ENCODE measurements at regions not wholly inside any gene's neighbourhood (a gene's known extent, or its start where the extent isn't known, plus 50 kb on each side); places are given as distances from the start of the nearest gene placed in this dataset.

DNA sequence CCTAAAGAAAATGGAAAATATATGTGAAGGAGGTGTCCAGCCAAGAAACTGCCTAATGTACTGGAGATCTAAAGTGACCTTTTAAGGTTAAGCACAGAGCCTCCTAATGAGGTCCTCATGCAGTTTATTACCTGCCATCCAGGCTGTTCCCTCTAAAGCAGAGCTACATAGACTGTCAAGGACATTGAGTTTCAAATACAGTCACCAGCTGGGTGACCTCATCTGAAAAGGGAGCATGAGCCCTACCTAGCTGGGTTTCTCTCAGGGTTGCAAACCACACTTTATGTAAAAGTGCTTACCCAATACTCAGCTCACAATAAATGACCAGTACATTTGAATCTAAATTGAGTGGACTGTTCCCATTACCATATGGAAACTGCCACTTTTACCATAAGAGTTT, 65.4 kb upstream of the CTNNA2 start (continued):
- no peak for TF ChIP-seq JUND (IDR thresholded peaks at IDR 0.05)

- TF ChIP-seq, protein P1, sequence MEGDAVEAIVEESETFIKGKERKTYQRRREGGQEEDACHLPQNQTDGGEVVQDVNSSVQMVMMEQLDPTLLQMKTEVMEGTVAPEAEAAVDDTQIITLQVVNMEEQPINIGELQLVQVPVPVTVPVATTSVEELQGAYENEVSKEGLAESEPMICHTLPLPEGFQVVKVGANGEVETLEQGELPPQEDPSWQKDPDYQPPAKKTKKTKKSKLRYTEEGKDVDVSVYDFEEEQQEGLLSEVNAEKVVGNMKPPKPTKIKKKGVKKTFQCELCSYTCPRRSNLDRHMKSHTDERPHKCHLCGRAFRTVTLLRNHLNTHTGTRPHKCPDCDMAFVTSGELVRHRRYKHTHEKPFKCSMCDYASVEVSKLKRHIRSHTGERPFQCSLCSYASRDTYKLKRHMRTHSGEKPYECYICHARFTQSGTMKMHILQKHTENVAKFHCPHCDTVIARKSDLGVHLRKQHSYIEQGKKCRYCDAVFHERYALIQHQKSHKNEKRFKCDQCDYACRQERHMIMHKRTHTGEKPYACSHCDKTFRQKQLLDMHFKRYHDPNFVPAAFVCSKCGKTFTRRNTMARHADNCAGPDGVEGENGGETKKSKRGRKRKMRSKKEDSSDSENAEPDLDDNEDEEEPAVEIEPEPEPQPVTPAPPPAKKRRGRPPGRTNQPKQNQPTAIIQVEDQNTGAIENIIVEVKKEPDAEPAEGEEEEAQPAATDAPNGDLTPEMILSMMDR (IDR thresholded peaks at IDR 0.05; ENCODE audit: low read depth, low read length, missing input control): no peak
- TF ChIP-seq, protein P2, sequence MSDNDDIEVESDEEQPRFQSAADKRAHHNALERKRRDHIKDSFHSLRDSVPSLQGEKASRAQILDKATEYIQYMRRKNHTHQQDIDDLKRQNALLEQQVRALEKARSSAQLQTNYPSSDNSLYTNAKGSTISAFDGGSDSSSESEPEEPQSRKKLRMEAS (IDR thresholded peaks at IDR 0.05): no peak
- no peak for TF ChIP-seq TAF1 (conservative IDR thresholded peaks at IDR 0.05)
- TF ChIP-seq FOXA2 (IDR thresholded peaks at IDR 0.05): no peak
- TF ChIP-seq SP1 (IDR thresholded peaks at IDR 0.05): no peak
- WGBS: 69% methylated on average over 2 of the region's 2 CpGs
These were observed 66.5 kb upstream of the CTNNA2 start for GRCh38 chr2:79446313-79446712.

DNA sequence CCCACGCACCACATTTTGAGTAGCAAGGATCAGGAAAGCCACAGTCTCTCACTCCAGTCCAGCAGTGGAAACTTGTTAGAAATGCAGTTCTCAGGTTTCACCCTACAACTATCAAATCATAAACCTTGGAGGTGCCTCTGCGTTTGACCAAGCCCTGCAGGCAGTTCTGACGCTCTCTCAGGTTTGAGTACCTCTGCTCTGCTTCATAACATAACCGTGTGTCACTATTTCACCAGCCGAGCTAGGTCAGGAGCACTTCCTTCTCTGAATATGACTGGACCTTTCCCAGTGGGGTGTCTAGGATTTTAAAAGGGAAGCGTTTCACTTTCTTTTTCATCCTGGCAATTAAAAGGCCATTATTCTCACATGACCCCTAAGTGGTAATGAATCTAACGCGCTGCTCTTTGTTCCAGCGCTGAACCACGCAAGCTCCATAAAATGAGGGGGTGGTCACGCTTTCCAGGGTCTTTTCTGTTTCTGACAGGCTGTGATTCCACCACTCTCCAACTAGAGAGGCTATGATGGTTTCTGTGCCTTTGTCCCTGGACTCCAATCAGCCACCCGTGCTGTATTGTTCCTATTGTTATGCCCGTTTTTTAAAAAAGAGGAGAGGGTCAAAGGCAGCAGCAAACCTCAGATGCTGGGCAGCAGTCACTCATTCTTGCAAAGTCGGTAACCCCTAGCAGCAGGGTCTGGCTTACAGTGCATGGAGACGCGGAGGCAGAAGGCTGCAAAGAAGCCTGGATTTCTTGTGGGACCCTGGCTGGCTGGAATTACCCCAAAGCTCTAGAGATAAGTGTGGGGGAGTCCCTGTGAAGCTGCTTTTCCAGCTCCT, 75.2 kb upstream of the CTNNA2 start:
- no peak for TF ChIP-seq NR2F2 (IDR thresholded peaks at IDR 0.05)
- TF ChIP-seq HNF4A (conservative IDR thresholded peaks at IDR 0.05): no peak
- no peak for TF ChIP-seq RXRA (IDR thresholded peaks at IDR 0.05)
- TF ChIP-seq, protein P2 (IDR thresholded peaks at IDR 0.05): no peak
- no peak for TF ChIP-seq ZBTB33 (IDR thresholded peaks at IDR 0.05)
- TF ChIP-seq, protein P1 (IDR thresholded peaks at IDR 0.05; ENCODE audit: low read depth, low read length, missing input control): no peak
- TF ChIP-seq FOXA2 (IDR thresholded peaks at IDR 0.05): no peak
- TF ChIP-seq, protein P3, sequence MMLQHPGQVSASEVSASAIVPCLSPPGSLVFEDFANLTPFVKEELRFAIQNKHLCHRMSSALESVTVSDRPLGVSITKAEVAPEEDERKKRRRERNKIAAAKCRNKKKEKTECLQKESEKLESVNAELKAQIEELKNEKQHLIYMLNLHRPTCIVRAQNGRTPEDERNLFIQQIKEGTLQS (IDR thresholded peaks at IDR 0.05): no peak
- TF ChIP-seq FOXA1 (IDR thresholded peaks at IDR 0.05): no peak
- TF ChIP-seq SP1 (IDR thresholded peaks at IDR 0.05): no peak
- no peak for TF ChIP-seq YY1 (IDR thresholded peaks at IDR 0.05)
- no peak for TF ChIP-seq RAD21 (IDR thresholded peaks at IDR 0.05)
- TF ChIP-seq JUND (IDR thresholded peaks at IDR 0.05): no peak
- no peak for TF ChIP-seq EGR1 (IDR thresholded peaks at IDR 0.05; ENCODE audit: low read depth in 2 of 2)
- TF ChIP-seq GABPA (IDR thresholded peaks at IDR 0.05 in 1 of 2, conservative IDR thresholded peaks at IDR 0.05 in 1 of 2): no peak
- no peak for TF ChIP-seq TAF1 (conservative IDR thresholded peaks at IDR 0.05)
- TF ChIP-seq HNF4G (IDR thresholded peaks at IDR 0.05): no peak
- no peak for TF ChIP-seq REST (IDR thresholded peaks at IDR 0.05)
- 64% methylated on average over 16 of the region's 16 CpGs for WGBS
- no peak overlapping the region for H3K4me3 ChIP-seq (ENCODE audit: low read depth in 1 of 3, low read length in 3 of 3)

More at GRCh38 chr2:79446313-79446712, 66.5 kb upstream of the CTNNA2 start:
- Histone ChIP-seq H3K27me3 (ENCODE audit: control insufficient read depth in 4 of 4, insufficient read depth in 4 of 4, low read length in 3 of 4) (no peaks in the 10 kb centered on the region), H3K36me3 (ENCODE audit: control insufficient read depth in 4 of 4, insufficient read depth in 3 of 4, low read depth in 1 of 4, low read length in 3 of 4) (no peaks in the 10 kb centered on the region), H3K4me3 (ENCODE audit: low read depth in 1 of 3, low read length in 3 of 3) (no peak overlapping the region), H3K9ac (ENCODE audit: low read depth in 1 of 2, low read length in 2 of 2) (no peak overlapping the region), H3K27ac (ENCODE audit: low read depth in 1 of 2, low read length in 2 of 2) (no peak overlapping the region), H3K9me3 (ENCODE audit: control insufficient read depth in 4 of 4, low read length in 3 of 4) (no peaks in the 10 kb centered on the region), H3K4me1 (ENCODE audit: control insufficient read depth in 4 of 4, insufficient read depth in 4 of 4, low read length in 3 of 4) (no peaks in the 10 kb centered on the region)
- DNase-seq (ENCODE audit: low spot score): no peak

More for the DNA sequence above, 75.2 kb upstream of the CTNNA2 start:
- peaks cover 0 to 3% (median 0%) of the 10 kb centered on the region in 4 donors for H3K4me1 ChIP-seq (ENCODE audit: control insufficient read depth in 4 of 4, insufficient read depth in 4 of 4, low read length in 3 of 4)
- H3K9ac ChIP-seq (ENCODE audit: low read depth in 1 of 2, low read length in 2 of 2): no peak overlapping the region
- no peaks in the 10 kb centered on the region for H3K36me3 ChIP-seq (ENCODE audit: control insufficient read depth in 4 of 4, insufficient read depth in 3 of 4, low read depth in 1 of 4, low read length in 3 of 4)
- no peak overlapping the region for H3K27ac ChIP-seq (ENCODE audit: low read depth in 1 of 2, low read length in 2 of 2)
- no peak for DNase-seq (ENCODE audit: low spot score)
- no peaks in the 10 kb centered on the region for H3K27me3 ChIP-seq (ENCODE audit: control insufficient read depth in 4 of 4, insufficient read depth in 4 of 4, low read length in 3 of 4)
- H3K9me3 ChIP-seq (ENCODE audit: control insufficient read depth in 4 of 4, low read length in 3 of 4): no peaks in the 10 kb centered on the region
